ENCODE measurements at regions not wholly inside any gene's neighbourhood (a gene's known extent, or its start where the extent isn't known, plus 50 kb on each side); places are given as distances from the start of the nearest gene placed in this dataset.

GRCh38 chr7:12779947-12780346 is 92.5 kb downstream of the ARL4A start:
- no peak for DNase-seq (ENCODE audit: low read depth in 4 of 4, low spot score in 3 of 4)

GRCh38 chr7:12783421-12784095 is 96.1 kb downstream of the ARL4A start:
- no peak for DNase-seq (ENCODE audit: low read depth in 4 of 4, low spot score in 3 of 4)

- DNase-seq (ENCODE audit: low read depth in 4 of 4, low spot score in 3 of 4) = no peak
Measured at GRCh38 chr7:12785473-12785872, 98.0 kb downstream of the ARL4A start.

GRCh38 chr7:12786494-12786893 is 99.1 kb downstream of the ARL4A start:
- no peak for DNase-seq (ENCODE audit: low read depth in 4 of 4, low spot score in 3 of 4)

- no peak for DNase-seq (ENCODE audit: low read depth in 4 of 4, low spot score in 3 of 4)
Measured at GRCh38 chr7:12788171-12788570, 100.7 kb downstream of the ARL4A start.

GRCh38 chr7:12788591-12788990 is 101.2 kb downstream of the ARL4A start:
- DNase-seq (ENCODE audit: low read depth in 4 of 4, low spot score in 3 of 4) = no peak

- DNase-seq (ENCODE audit: low read depth in 4 of 4, low spot score in 3 of 4) = no peak
Measured at GRCh38 chr7:12794722-12795302, 107.4 kb downstream of the ARL4A start.

- no peak for DNase-seq (ENCODE audit: low read depth in 4 of 4, low spot score in 3 of 4)
Measured at GRCh38 chr7:12796397-12797127, 109.1 kb downstream of the ARL4A start.

- no peak for DNase-seq (ENCODE audit: low read depth in 4 of 4, low spot score in 3 of 4)
Measured at GRCh38 chr7:12800486-12800885, 113.1 kb downstream of the ARL4A start.

- peak in 1 of 4 donors; percentile 8 for DNase-seq (ENCODE audit: low read depth in 4 of 4, low spot score in 3 of 4)
Measured at GRCh38 chr7:12801107-12801506, 113.7 kb downstream of the ARL4A start.

- DNase-seq (ENCODE audit: low read depth in 4 of 4, low spot score in 3 of 4) = no peak
Measured at GRCh38 chr7:12802070-12802469, 114.6 kb downstream of the ARL4A start.

GRCh38 chr7:12803542-12803941 is 116.1 kb downstream of the ARL4A start:
- no peak for DNase-seq (ENCODE audit: low read depth in 4 of 4, low spot score in 3 of 4)

- no peak for DNase-seq (ENCODE audit: low read depth in 4 of 4, low spot score in 3 of 4)
Measured at GRCh38 chr7:12805518-12805928, 118.1 kb downstream of the ARL4A start.

GRCh38 chr7:12805957-12806356 is 118.5 kb downstream of the ARL4A start:
- DNase-seq (ENCODE audit: low read depth in 4 of 4, low spot score in 3 of 4) = no peak

- no peak for DNase-seq (ENCODE audit: low read depth in 4 of 4, low spot score in 3 of 4)
Measured at GRCh38 chr7:12809476-12809875, 122.0 kb downstream of the ARL4A start.

- no peak for DNase-seq (ENCODE audit: low read depth in 4 of 4, low spot score in 3 of 4)
Measured at GRCh38 chr7:12812111-12812510, 124.7 kb downstream of the ARL4A start.

- DNase-seq (ENCODE audit: low read depth in 4 of 4, low spot score in 3 of 4) = no peak
Measured at GRCh38 chr7:12814107-12814506, 126.7 kb downstream of the ARL4A start.

GRCh38 chr7:12814828-12815227 is 127.4 kb downstream of the ARL4A start:
- DNase-seq (ENCODE audit: low read depth in 4 of 4, low spot score in 3 of 4) = no peak

- DNase-seq (ENCODE audit: low read depth in 4 of 4, low spot score in 3 of 4) = no peak
Measured at GRCh38 chr7:12815426-12815825, 128.0 kb downstream of the ARL4A start.

GRCh38 chr7:12815871-12816270 is 128.4 kb downstream of the ARL4A start:
- no peak for DNase-seq (ENCODE audit: low read depth in 4 of 4, low spot score in 3 of 4)

- no peak for DNase-seq (ENCODE audit: low read depth in 4 of 4, low spot score in 3 of 4)
Measured at GRCh38 chr7:12820777-12821176, 133.3 kb downstream of the ARL4A start.

- no peak for DNase-seq (ENCODE audit: low read depth in 4 of 4, low spot score in 3 of 4)
Measured at GRCh38 chr7:12821746-12822145, 134.3 kb downstream of the ARL4A start.
